Type B pancreatic cell (in vitro differentiated cells): ENCODE measurements at regions not wholly inside any gene's neighbourhood (a gene's known extent, or its start where the extent isn't known, plus 50 kb on each side); places are given as distances from the start of the nearest gene placed in this dataset.

ENCODE experiments used
- DNase-seq: peaks from one replicate; pipeline ENCODE4 v3.0.0; 2021; ENCODE audit warnings: mixed read lengths; ENCODE audit not compliant: unreplicated experiment; ENCODE audit errors: extremely low spot score
- H3K27ac Mint-ChIP-seq: 2 replicates; pipeline ENCODE4 v1.8.0; 2021; ENCODE audit warnings: mild to moderate bottlenecking, mixed read lengths
- H3K27me3 Mint-ChIP-seq: 2 replicates; pipeline ENCODE4 v1.8.0; 2021; ENCODE audit warnings: mixed read lengths
- H3K36me3 Mint-ChIP-seq: 2 replicates; pipeline ENCODE4 v1.8.0; 2021; ENCODE audit warnings: mixed read lengths
- H3K4me1 Mint-ChIP-seq: one replicate; pipeline ENCODE4 v1.8.0; 2021; ENCODE audit warnings: mixed read lengths; ENCODE audit not compliant: unreplicated experiment
- H3K4me3 Mint-ChIP-seq: 2 replicates; pipeline ENCODE4 v1.8.0; 2021; ENCODE audit warnings: mild to moderate bottlenecking, mixed read lengths
- H3K9me3 Mint-ChIP-seq: 2 replicates; pipeline ENCODE4 v1.8.0; 2021; ENCODE audit warnings: mixed read lengths
- TF ChIP-seq, protein P1 (sequence below): fragments of 200-600 bp; sonication (generic); conservative IDR thresholded peaks from 2 replicates; pipeline ENCODE4 v1.5.0; 2021; ENCODE audit warnings: antibody characterized with exemption, mild to moderate bottlenecking

DNA sequence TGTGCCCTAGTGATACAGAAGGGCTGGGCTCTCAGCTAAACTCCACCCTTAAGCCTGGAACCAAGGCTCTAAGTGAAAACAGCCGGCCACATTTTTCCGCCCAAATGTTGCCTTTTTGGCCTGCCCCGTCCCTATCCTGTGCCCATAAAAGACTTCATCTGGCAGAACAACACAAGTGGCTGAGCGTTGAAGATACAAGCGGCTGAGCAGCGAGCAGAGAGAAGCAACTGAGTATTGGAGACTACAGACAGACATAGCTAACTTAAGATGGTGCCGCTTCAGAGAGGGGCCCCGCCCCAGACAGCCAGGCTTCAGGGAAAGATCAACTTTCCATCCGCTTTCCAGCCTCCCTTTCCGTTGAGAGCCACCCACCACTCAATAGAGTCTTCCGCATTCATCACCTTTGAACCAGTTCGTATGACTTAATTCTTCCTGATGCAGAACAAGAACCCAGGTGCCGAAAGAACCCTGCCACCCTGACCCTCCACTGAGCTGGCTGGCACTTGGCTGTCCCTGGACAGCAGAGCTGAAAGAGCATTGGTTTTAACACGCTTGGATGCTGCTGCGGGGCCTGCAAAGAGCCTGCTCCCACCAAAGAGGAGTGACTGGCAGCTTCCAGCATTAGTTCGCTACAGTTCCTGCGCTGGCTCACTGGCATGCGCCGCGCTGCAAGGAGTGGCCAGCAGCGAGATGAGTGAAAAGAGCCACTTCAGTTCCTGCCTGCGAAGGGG lies 853.2 kb upstream of the INTU start:
- TF ChIP-seq, protein P1, sequence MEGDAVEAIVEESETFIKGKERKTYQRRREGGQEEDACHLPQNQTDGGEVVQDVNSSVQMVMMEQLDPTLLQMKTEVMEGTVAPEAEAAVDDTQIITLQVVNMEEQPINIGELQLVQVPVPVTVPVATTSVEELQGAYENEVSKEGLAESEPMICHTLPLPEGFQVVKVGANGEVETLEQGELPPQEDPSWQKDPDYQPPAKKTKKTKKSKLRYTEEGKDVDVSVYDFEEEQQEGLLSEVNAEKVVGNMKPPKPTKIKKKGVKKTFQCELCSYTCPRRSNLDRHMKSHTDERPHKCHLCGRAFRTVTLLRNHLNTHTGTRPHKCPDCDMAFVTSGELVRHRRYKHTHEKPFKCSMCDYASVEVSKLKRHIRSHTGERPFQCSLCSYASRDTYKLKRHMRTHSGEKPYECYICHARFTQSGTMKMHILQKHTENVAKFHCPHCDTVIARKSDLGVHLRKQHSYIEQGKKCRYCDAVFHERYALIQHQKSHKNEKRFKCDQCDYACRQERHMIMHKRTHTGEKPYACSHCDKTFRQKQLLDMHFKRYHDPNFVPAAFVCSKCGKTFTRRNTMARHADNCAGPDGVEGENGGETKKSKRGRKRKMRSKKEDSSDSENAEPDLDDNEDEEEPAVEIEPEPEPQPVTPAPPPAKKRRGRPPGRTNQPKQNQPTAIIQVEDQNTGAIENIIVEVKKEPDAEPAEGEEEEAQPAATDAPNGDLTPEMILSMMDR: no peak
- no peaks in the 10 kb centered on the region for H3K27me3 Mint-ChIP-seq
- H3K9me3 Mint-ChIP-seq: no peaks in the 10 kb centered on the region
- H3K36me3 Mint-ChIP-seq: no peaks in the 10 kb centered on the region
- no peaks in the 10 kb centered on the region for H3K4me1 Mint-ChIP-seq
- DNase-seq: no peak
- no peak overlapping the region for H3K27ac Mint-ChIP-seq
- no peak overlapping the region for H3K4me3 Mint-ChIP-seq

DNA sequence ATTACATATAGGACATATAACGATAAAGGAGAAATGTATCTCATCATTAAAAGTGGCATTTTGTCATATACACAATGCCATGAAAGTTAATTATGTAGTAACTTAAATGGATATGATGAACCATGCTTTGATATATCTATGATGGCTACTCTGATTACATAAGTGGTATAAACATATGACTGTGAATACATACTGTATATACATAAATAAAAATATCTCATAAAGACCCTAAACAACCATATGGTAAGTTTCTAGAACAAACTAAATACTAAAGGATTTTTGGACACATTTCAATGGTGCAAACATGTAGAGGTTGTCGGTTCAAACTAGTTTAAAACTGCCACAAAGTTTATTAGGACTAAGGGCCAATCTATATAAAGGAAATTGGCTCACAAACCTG lies 849.6 kb upstream of the INTU start:
- no peaks in the 10 kb centered on the region for H3K9me3 Mint-ChIP-seq
- H3K27me3 Mint-ChIP-seq: no peaks in the 10 kb centered on the region
- TF ChIP-seq, protein P1: no peak
- no peak overlapping the region for H3K4me3 Mint-ChIP-seq
- DNase-seq: no peak
- H3K36me3 Mint-ChIP-seq: no peaks in the 10 kb centered on the region
- no peaks in the 10 kb centered on the region for H3K4me1 Mint-ChIP-seq
- H3K27ac Mint-ChIP-seq: no peak overlapping the region

DNA sequence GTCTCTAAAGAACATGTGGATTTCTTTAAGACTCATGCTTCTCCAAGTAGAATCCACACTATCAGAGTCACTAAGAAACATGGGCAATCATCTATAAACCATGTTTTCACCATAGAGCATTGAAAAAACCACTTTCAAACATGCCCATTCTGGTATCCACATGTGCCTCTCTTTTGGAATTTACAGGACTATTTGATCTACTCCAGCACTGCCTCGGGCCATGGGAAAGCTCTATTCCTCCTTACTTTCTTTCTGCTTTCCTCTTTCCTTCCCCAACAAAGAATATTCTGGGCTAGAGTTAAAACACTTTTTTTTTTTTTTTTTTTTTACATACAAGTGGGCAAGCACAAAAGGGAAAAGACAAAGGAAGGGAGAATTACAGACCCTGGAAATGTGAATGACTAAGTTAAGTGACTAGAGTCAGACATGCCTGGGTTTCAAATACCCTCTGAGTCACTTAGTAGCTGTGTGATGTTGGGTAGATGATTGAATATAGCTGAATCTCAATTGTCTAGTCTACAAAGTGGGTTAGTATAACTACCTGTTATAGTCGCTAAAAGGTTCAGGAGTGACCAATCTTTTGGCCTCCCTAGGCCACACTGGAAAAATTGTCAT lies 847.7 kb upstream of the INTU start:
- Mint-ChIP-seq H3K36me3 (no peaks in the 10 kb centered on the region), H3K9me3 (no peaks in the 10 kb centered on the region), H3K4me3 (no peak overlapping the region), H3K4me1 (no peaks in the 10 kb centered on the region), H3K27ac (no peak overlapping the region), H3K27me3 (no peaks in the 10 kb centered on the region)
- TF ChIP-seq, protein P1: no peak
- DNase-seq: no peak

DNA sequence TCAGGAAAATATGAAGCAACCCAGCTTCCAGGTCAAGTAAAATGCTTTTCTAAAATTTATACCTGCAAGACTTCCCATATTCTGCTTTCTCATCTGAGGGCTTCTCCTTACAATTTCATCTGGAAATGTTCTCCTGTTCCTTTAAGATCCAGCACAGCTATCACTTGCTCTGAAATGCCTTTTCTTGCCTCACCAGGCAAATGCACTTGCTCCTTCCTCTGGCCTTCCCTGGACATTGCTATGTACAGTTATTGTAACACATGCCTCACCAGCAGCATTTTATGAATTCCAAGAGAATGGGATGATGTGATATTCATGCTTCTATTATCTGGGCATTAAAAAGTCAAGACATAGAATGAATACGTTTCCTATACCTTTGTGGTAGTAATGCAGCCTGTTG lies 842.1 kb upstream of the INTU start:
- H3K36me3 Mint-ChIP-seq: no peaks in the 10 kb centered on the region
- no peak for DNase-seq
- TF ChIP-seq, protein P1: no peak
- no peaks in the 10 kb centered on the region for H3K4me1 Mint-ChIP-seq
- no peak overlapping the region for H3K27ac Mint-ChIP-seq
- H3K27me3 Mint-ChIP-seq: no peaks in the 10 kb centered on the region
- peaks cover 3% of the 10 kb centered on the region for H3K9me3 Mint-ChIP-seq
- H3K4me3 Mint-ChIP-seq: no peak overlapping the region

DNA sequence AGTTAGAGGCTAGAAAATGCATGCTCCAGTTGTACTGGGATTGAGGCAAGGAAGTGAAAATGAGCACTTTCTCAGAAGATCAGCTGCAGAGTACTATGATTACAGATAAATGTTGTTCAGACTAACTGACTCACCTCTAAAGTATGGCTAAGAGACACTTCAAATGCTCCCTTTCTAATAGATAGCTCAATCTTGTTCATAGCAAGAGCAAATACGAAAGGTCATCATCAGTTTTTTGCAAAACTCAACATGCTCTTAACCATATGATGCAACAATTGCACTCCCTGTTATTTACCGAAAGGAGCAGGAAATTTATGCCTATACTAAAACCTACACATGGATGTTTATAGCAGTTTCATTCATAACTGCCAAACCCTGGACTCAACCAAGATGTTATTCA lies 838.4 kb upstream of the INTU start:
- TF ChIP-seq, protein P1: no peak
- peaks cover 3% of the 10 kb centered on the region for H3K9me3 Mint-ChIP-seq
- H3K4me1 Mint-ChIP-seq: no peaks in the 10 kb centered on the region
- H3K4me3 Mint-ChIP-seq: no peak overlapping the region
- no peaks in the 10 kb centered on the region for H3K36me3 Mint-ChIP-seq
- no peak overlapping the region for H3K27ac Mint-ChIP-seq
- no peaks in the 10 kb centered on the region for H3K27me3 Mint-ChIP-seq
- no peak for DNase-seq
